ENCODE measurements at regions not wholly inside any gene's neighbourhood (a gene's known extent, or its start where the extent isn't known, plus 50 kb on each side); places are given as distances from the start of the nearest gene placed in this dataset.

- no peak for TF ChIP-seq CTCF (IDR thresholded peaks at IDR 0.05; ENCODE audit: low read depth, low read length)
- H3K9me3 ChIP-seq (ENCODE audit: control insufficient read depth, insufficient read depth, low read length): no peaks in the 10 kb centered on the region
- H3K27ac ChIP-seq (ENCODE audit: low read depth, low read length): no peak overlapping the region
- no peak for DNase-seq (ENCODE audit: low read depth, low spot score)
- no peaks in the 10 kb centered on the region for H3K27me3 ChIP-seq (ENCODE audit: control insufficient read depth, insufficient read depth, low read length)
- H3K4me3 ChIP-seq (ENCODE audit: low read depth, low read length): no peak overlapping the region
- POLR2A ChIA-PET: no interaction called here
- CTCF ChIA-PET: no interaction called here
Observed at GRCh38 chr11:37595845-37596244, 997.8 kb upstream of the RAG2 start.

GRCh38 chr11:37574361-37574760 lies 976.3 kb upstream of the RAG2 start:
- DNase-seq (ENCODE audit: low read depth, low spot score): no peak
- no peak for TF ChIP-seq CTCF (IDR thresholded peaks at IDR 0.05; ENCODE audit: low read depth, low read length)
- CTCF ChIA-PET: no interaction called here
- no peaks in the 10 kb centered on the region for H3K27me3 ChIP-seq (ENCODE audit: control insufficient read depth, insufficient read depth, low read length)
- no peak overlapping the region for H3K27ac ChIP-seq (ENCODE audit: low read depth, low read length)
- POLR2A ChIA-PET: no interaction called here
- no peak overlapping the region for H3K4me3 ChIP-seq (ENCODE audit: low read depth, low read length)
- H3K9me3 ChIP-seq (ENCODE audit: control insufficient read depth, insufficient read depth, low read length): no peaks in the 10 kb centered on the region

- ChIA-PET POLR2A (no interaction called here), CTCF (interaction anchor here (0.8 kb wide), 1 partner anchor 123 kb away, joined by 3 read pairs; no protein-coding TSS in a partner anchor)
- H3K9me3 ChIP-seq (ENCODE audit: control insufficient read depth, insufficient read depth, low read length): no peaks in the 10 kb centered on the region
- H3K27me3 ChIP-seq (ENCODE audit: control insufficient read depth, insufficient read depth, low read length): no peaks in the 10 kb centered on the region
- no peak overlapping the region for H3K27ac ChIP-seq (ENCODE audit: low read depth, low read length)
- no peak for TF ChIP-seq CTCF (IDR thresholded peaks at IDR 0.05; ENCODE audit: low read depth, low read length)
- DNase-seq (ENCODE audit: low read depth, low spot score): no peak
- no peak overlapping the region for H3K4me3 ChIP-seq (ENCODE audit: low read depth, low read length)
Observed at GRCh38 chr11:37572491-37573171, 974.6 kb upstream of the RAG2 start.

- Histone ChIP-seq H3K27me3 (ENCODE audit: control insufficient read depth, insufficient read depth, low read length) (no peaks in the 10 kb centered on the region), H3K27ac (ENCODE audit: low read depth, low read length) (no peak overlapping the region), H3K9me3 (ENCODE audit: control insufficient read depth, insufficient read depth, low read length) (no peaks in the 10 kb centered on the region), H3K4me3 (ENCODE audit: low read depth, low read length) (no peak overlapping the region)
- DNase-seq (ENCODE audit: low read depth, low spot score): no peak
- POLR2A ChIA-PET: no interaction called here
- no peak for TF ChIP-seq CTCF (IDR thresholded peaks at IDR 0.05; ENCODE audit: low read depth, low read length)
- CTCF ChIA-PET: interaction anchor here (0.6 kb wide), 1 partner anchor 68 kb away, joined by 4 read pairs; no protein-coding TSS in a partner anchor
Observed at GRCh38 chr11:37571246-37571645, 973.2 kb upstream of the RAG2 start.

GRCh38 chr11:37560991-37561390 lies 963.0 kb upstream of the RAG2 start:
- H3K4me3 ChIP-seq (ENCODE audit: low read depth, low read length): no peak overlapping the region
- CTCF ChIA-PET: interaction anchor here (0.7 to 1.1 kb wide), 2 partner anchors 9 to 72 kb away, joined by 3 to 10 read pairs; no protein-coding TSS in a partner anchor
- H3K27me3 ChIP-seq (ENCODE audit: control insufficient read depth, insufficient read depth, low read length): no peaks in the 10 kb centered on the region
- DNase-seq (ENCODE audit: low read depth, low spot score): no peak
- no peaks in the 10 kb centered on the region for H3K9me3 ChIP-seq (ENCODE audit: control insufficient read depth, insufficient read depth, low read length)
- POLR2A ChIA-PET: no interaction called here
- H3K27ac ChIP-seq (ENCODE audit: low read depth, low read length): no peak overlapping the region
- TF ChIP-seq CTCF (IDR thresholded peaks at IDR 0.05; ENCODE audit: low read depth, low read length): no peak
